ENCODE measurements at regions not wholly inside any gene's neighbourhood (a gene's known extent, or its start where the extent isn't known, plus 50 kb on each side); places are given as distances from the start of the nearest gene placed in this dataset.
"Not testable (repeated sequence)": the region's sequence is repeated elsewhere in the genome, so short reads cannot be mapped to it uniquely, and the experiment has no call there.

GRCh38 chr10:133019651-133020050 is 68.1 kb upstream of the ADGRA1 start:
- no peak for DNase-seq

GRCh38 chr10:133019191-133019590 is 68.5 kb upstream of the ADGRA1 start:
- DNase-seq: no peak

GRCh38 chr10:133018491-133018890 is 69.2 kb upstream of the ADGRA1 start:
- no peak for DNase-seq

- no peak for DNase-seq
Measured at GRCh38 chr10:133017203-133017601, 70.5 kb upstream of the ADGRA1 start.

- DNase-seq: no peak
Measured at GRCh38 chr10:133016493-133017202, 71.1 kb upstream of the ADGRA1 start.

GRCh38 chr10:133015816-133016462 is 71.8 kb upstream of the ADGRA1 start:
- DNase-seq: no peak

- DNase-seq: no peak
Measured at GRCh38 chr10:133015321-133015720, 72.4 kb upstream of the ADGRA1 start.

- DNase-seq: no peak
Measured at GRCh38 chr10:133014416-133015210, 72.2 kb upstream of the CFAP46 start.

GRCh38 chr10:133013463-133013862 is 71.1 kb upstream of the CFAP46 start:
- DNase-seq: peak; percentile 29

GRCh38 chr10:133012573-133013359 is 70.4 kb upstream of the CFAP46 start:
- peak; percentile 17 for DNase-seq

- DNase-seq: no peak
Measured at GRCh38 chr10:133011882-133012281, 69.5 kb upstream of the CFAP46 start.

- DNase-seq: not testable (repeated sequence)
Measured at GRCh38 chr10:133011393-133011792, 69.0 kb upstream of the CFAP46 start.

GRCh38 chr10:133010843-133011179 is 68.4 kb upstream of the CFAP46 start:
- not testable (repeated sequence) for DNase-seq

GRCh38 chr10:133010095-133010842 is 67.9 kb upstream of the CFAP46 start:
- no peak for DNase-seq

GRCh38 chr10:133009218-133009950 is 67.0 kb upstream of the CFAP46 start:
- DNase-seq: peak; percentile 23

GRCh38 chr10:133008736-133009135 is 66.4 kb upstream of the CFAP46 start:
- no peak for DNase-seq

- no peak for DNase-seq
Measured at GRCh38 chr10:133008196-133008595, 65.8 kb upstream of the CFAP46 start.

GRCh38 chr10:133007360-133007858 is 65.0 kb upstream of the CFAP46 start:
- DNase-seq: no peak

- no peak for DNase-seq
Measured at GRCh38 chr10:133006806-133007205, 64.4 kb upstream of the CFAP46 start.

- no peak for DNase-seq
Measured at GRCh38 chr10:133006202-133006601, 63.8 kb upstream of the CFAP46 start.

- DNase-seq: no peak
Measured at GRCh38 chr10:133004478-133004877, 62.1 kb upstream of the CFAP46 start.

Measured in CD4-positive, alpha-beta T cell treated with Interleukin-17A for 1 hour (primary cell).